KMS-11 (cell line): ENCODE measurements at regions not wholly inside any gene's neighbourhood (a gene's known extent, or its start where the extent isn't known, plus 50 kb on each side); places are given as distances from the start of the nearest gene placed in this dataset.

Experiments used
- H2AFZ ChIP-seq: fragments of 200-600 bp; sonication (generic); 2 replicates; pipeline ENCODE4 v1.6.1; 2016; ENCODE audit warnings: antibody characterized with exemption, mixed run types, low read depth
- H3K27ac ChIP-seq: fragments of 200-600 bp; sonication (generic); 2 replicates; pipeline ENCODE4 v1.6.1; 2016; ENCODE audit warnings: mild to moderate bottlenecking, mixed run types
- H3K27me3 ChIP-seq: fragments of 200-600 bp; sonication (generic); 2 replicates; pipeline ENCODE4 v1.6.1; 2017; ENCODE audit warnings: mild to moderate bottlenecking, low read depth, mixed run types, moderate library complexity; ENCODE audit not compliant: insufficient read depth
- H3K36me3 ChIP-seq: fragments of 200-600 bp; sonication (generic); 2 replicates; pipeline ENCODE4 v1.6.1; 2017; ENCODE audit warnings: mild to moderate bottlenecking, mixed run types; ENCODE audit not compliant: insufficient read depth
- H3K4me1 ChIP-seq: fragments of 200-600 bp; sonication (generic); 2 replicates; pipeline ENCODE4 v1.6.1; 2016; ENCODE audit warnings: mild to moderate bottlenecking, low read depth, mixed run types; ENCODE audit not compliant: poor library complexity, severe bottlenecking
- H3K4me2 ChIP-seq: fragments of 200-600 bp; sonication (generic); 2 replicates; pipeline ENCODE4 v1.7.0; 2016; ENCODE audit warnings: mild to moderate bottlenecking, mixed run types
- H3K4me3 ChIP-seq: fragments of 200-600 bp; sonication (generic); IDR thresholded peaks from 2 replicates; pipeline ENCODE4 v1.6.1; 2017; ENCODE audit warnings: low read depth, low read length, mixed read lengths; ENCODE audit not compliant: insufficient read depth
- H3K79me2 ChIP-seq: fragments of 200-600 bp; sonication (generic); 2 replicates; pipeline ENCODE4 v1.6.1; 2016; ENCODE audit warnings: low read depth, mixed run types; ENCODE audit not compliant: insufficient read depth
- H3K9ac ChIP-seq: fragments of 200-600 bp; sonication (generic); 2 replicates; pipeline ENCODE4 v1.6.1; 2016; ENCODE audit warnings: mild to moderate bottlenecking, mixed run types
- H4K20me1 ChIP-seq: fragments of 200-600 bp; sonication (generic); 2 replicates; pipeline ENCODE4 v1.6.1; 2016; ENCODE audit warnings: mild to moderate bottlenecking, mixed run types; ENCODE audit not compliant: insufficient read depth
- CTCF ChIP-seq: fragments of 200-600 bp; sonication (generic); conservative IDR thresholded peaks from 2 replicates; pipeline ENCODE4 v1.6.1; 2017; ENCODE audit warnings: low read depth, mild to moderate bottlenecking, antibody characterized with exemption, low read length, moderate library complexity, mixed read lengths

GRCh38 chr1:170225781-170226530, 80.2 kb downstream of the NTMT2 start:
- Histone ChIP-seq H2AFZ (no peak overlapping the region), H3K36me3 (no peaks in the 10 kb centered on the region), H3K4me3 (no peak overlapping the region), H3K4me1 (no peaks in the 10 kb centered on the region), H4K20me1 (no peaks in the 10 kb centered on the region), H3K79me2 (no peaks in the 10 kb centered on the region), H3K9ac (no peak overlapping the region), H3K27me3 (no peaks in the 10 kb centered on the region), H3K4me2 (no peak overlapping the region), H3K27ac (no peak overlapping the region)
- no peak for TF ChIP-seq CTCF

DNA sequence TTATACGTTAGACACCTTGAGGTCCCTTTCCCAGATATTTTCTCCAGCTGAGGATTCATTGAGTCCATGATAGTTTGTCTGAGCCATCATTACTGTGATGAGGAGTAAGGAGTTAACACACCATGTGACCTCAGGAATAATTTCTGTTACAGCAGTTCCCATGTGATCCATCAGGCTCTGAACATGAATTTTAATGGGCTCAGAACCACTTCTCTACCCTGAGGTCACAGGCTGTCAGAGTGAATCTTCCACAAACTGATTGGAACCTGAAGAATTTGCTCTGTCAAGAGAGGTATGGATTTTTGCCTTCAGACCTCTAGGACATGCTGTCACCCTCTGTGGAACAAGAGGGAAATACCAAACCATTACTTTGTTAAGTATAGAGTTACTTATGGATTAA, 81.0 kb downstream of the NTMT2 start:
- Histone ChIP-seq H4K20me1 (no peaks in the 10 kb centered on the region), H3K36me3 (no peaks in the 10 kb centered on the region), H3K79me2 (no peaks in the 10 kb centered on the region), H3K4me2 (no peak overlapping the region), H3K4me3 (no peak overlapping the region), H3K27me3 (no peaks in the 10 kb centered on the region), H3K4me1 (no peaks in the 10 kb centered on the region), H3K9ac (no peak overlapping the region), H2AFZ (no peak overlapping the region), H3K27ac (no peak overlapping the region)
- no peak for TF ChIP-seq CTCF

- Histone ChIP-seq H3K27me3 (no peaks in the 10 kb centered on the region), H3K4me1 (no peaks in the 10 kb centered on the region), H3K27ac (no peak overlapping the region), H3K79me2 (no peaks in the 10 kb centered on the region), H2AFZ (no peak overlapping the region), H4K20me1 (no peaks in the 10 kb centered on the region), H3K36me3 (no peaks in the 10 kb centered on the region), H3K4me3 (no peak overlapping the region), H3K9ac (no peak overlapping the region), H3K4me2 (no peak overlapping the region)
- TF ChIP-seq CTCF: no peak
These were observed 84.6 kb downstream of the NTMT2 start for GRCh38 chr1:170230323-170230722.

DNA sequence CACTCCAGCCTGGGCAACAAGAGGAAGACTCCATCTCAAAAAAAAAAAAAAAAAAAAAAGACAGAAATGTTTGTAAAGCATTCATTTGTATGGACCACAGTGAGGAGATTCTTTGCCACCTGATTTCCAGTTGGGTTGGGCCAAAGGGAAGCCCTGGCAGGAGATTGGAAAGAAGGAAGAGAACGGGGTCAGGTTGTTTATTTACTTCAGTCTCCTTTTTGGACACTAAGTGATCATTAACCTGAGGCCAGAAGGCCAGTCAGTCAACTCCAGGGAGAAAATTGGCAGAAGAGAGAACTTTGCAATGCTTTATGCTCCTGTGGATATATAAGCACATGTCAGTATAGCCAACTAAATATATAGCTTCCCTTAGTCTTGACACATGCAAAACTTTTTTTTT, 85.9 kb downstream of the NTMT2 start:
- TF ChIP-seq CTCF: no peak
- Histone ChIP-seq H3K36me3 (no peaks in the 10 kb centered on the region), H3K27ac (no peak overlapping the region), H3K79me2 (no peaks in the 10 kb centered on the region), H2AFZ (no peak overlapping the region), H3K9ac (no peak overlapping the region), H3K4me2 (no peak overlapping the region), H3K4me3 (no peak overlapping the region), H4K20me1 (no peaks in the 10 kb centered on the region), H3K4me1 (no peaks in the 10 kb centered on the region), H3K27me3 (no peaks in the 10 kb centered on the region)
